Ishikawa (cell line): ENCODE measurements at regions not wholly inside any gene's neighbourhood (a gene's known extent, or its start where the extent isn't known, plus 50 kb on each side); places are given as distances from the start of the nearest gene placed in this dataset.

ENCODE experiments used
- EP300 ChIP-seq: IDR thresholded peaks from 2 replicates; pipeline ENCODE4 v1.6.1; 2012; ENCODE audit warnings: borderline replicate concordance
- NFIC ChIP-seq: IDR thresholded peaks from 2 replicates; pipeline ENCODE4 v1.6.1; 2012
- RAD21 ChIP-seq: IDR thresholded peaks from 2 replicates; pipeline ENCODE4 v1.6.1; 2012; ENCODE audit warnings: low read depth
- TEAD4 ChIP-seq: IDR thresholded peaks from 2 replicates; pipeline ENCODE4 v1.6.1; 2012
- TF ChIP-seq, protein P1 (sequence below): IDR thresholded peaks from 2 replicates; pipeline ENCODE4 v1.6.1; 2012; ENCODE audit warnings: low read depth, mild to moderate bottlenecking
- TF ChIP-seq, protein P2 (sequence below): IDR thresholded peaks from 2 replicates; pipeline ENCODE4 v1.6.1; 2012

DNA sequence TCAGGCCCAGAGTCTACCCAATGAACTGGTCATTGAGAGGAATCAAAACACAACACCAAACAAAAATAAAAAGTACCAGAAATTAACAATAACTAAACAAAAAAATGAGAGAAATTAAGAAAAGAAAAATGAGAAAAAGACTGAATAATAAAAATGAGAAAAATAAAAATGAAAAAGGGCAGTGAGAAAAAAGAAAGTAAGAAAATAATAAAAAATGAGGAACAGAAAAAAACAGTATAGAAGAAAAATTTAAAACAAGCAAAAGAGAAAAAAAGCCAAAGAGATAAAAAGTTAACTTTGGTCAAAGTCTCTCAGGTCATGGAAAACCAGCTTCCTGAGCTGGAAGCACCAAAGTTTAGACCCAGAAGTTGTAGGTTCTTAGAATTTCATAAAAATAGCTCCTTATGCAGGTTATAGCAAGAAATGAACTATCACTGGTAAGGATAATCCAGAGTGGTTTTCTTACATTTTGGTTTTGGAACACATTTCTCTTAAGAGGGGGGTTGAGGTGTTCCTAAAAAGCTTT, 51.0 kb upstream of the WDR17 start:
- TF ChIP-seq RAD21 (no peak), EP300 (no peak), NFIC (no peak), TEAD4 (no peak)
- TF ChIP-seq, protein P1, sequence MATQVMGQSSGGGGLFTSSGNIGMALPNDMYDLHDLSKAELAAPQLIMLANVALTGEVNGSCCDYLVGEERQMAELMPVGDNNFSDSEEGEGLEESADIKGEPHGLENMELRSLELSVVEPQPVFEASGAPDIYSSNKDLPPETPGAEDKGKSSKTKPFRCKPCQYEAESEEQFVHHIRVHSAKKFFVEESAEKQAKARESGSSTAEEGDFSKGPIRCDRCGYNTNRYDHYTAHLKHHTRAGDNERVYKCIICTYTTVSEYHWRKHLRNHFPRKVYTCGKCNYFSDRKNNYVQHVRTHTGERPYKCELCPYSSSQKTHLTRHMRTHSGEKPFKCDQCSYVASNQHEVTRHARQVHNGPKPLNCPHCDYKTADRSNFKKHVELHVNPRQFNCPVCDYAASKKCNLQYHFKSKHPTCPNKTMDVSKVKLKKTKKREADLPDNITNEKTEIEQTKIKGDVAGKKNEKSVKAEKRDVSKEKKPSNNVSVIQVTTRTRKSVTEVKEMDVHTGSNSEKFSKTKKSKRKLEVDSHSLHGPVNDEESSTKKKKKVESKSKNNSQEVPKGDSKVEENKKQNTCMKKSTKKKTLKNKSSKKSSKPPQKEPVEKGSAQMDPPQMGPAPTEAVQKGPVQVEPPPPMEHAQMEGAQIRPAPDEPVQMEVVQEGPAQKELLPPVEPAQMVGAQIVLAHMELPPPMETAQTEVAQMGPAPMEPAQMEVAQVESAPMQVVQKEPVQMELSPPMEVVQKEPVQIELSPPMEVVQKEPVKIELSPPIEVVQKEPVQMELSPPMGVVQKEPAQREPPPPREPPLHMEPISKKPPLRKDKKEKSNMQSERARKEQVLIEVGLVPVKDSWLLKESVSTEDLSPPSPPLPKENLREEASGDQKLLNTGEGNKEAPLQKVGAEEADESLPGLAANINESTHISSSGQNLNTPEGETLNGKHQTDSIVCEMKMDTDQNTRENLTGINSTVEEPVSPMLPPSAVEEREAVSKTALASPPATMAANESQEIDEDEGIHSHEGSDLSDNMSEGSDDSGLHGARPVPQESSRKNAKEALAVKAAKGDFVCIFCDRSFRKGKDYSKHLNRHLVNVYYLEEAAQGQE: no peak
- TF ChIP-seq, protein P2, sequence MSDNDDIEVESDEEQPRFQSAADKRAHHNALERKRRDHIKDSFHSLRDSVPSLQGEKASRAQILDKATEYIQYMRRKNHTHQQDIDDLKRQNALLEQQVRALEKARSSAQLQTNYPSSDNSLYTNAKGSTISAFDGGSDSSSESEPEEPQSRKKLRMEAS: no peak
